Smooth muscle cell (in vitro differentiated cells): ENCODE measurements at regions not wholly inside any gene's neighbourhood (a gene's known extent, or its start where the extent isn't known, plus 50 kb on each side); places are given as distances from the start of the nearest gene placed in this dataset.

Experiments used
- DNase-seq: peaks from one replicate; lab custom pipeline; 2025; ENCODE audit not compliant: unreplicated experiment; lab: John Stamatoyannopoulos, UW
- H2AFZ ChIP-seq: fragments of 200-600 bp; sonication (generic); 2 replicates; pipeline ENCODE4 v1.6.0; 2016; ENCODE audit warnings: antibody characterized with exemption, low read depth, mild to moderate bottlenecking
- H3F3A ChIP-seq: fragments of 200-600 bp; sonication (generic); 2 replicates; pipeline ENCODE4 v1.6.0; 2017; ENCODE audit warnings: antibody characterized with exemption, low read depth
- H3K27ac ChIP-seq: fragments of 200-600 bp; sonication (generic); 2 replicates; pipeline ENCODE4 v1.5.1; 2016; ENCODE audit warnings: low read depth, mild to moderate bottlenecking
- H3K27me3 ChIP-seq: fragments of 200-600 bp; sonication (generic); 2 replicates; pipeline ENCODE4 v1.6.1; 2016; ENCODE audit warnings: low read depth, mild to moderate bottlenecking
- H3K36me3 ChIP-seq: fragments of 200-600 bp; sonication (generic); 2 replicates; pipeline ENCODE4 v1.5.1; 2016; ENCODE audit warnings: low read depth
- H3K4me1 ChIP-seq: fragments of 200-600 bp; sonication (generic); 2 replicates; pipeline ENCODE4 v1.5.1; 2016; ENCODE audit warnings: low read depth
- H3K4me2 ChIP-seq: fragments of 200-600 bp; sonication (generic); 2 replicates; pipeline ENCODE4 v1.6.0; 2016; ENCODE audit warnings: mild to moderate bottlenecking
- H3K4me3 ChIP-seq: fragments of 200-600 bp; sonication (generic); 2 replicates; pipeline ENCODE4 v1.5.1; 2016; ENCODE audit warnings: mild to moderate bottlenecking
- H3K79me2 ChIP-seq: fragments of 200-600 bp; sonication (generic); 2 replicates; pipeline ENCODE4 v1.6.0; 2016; ENCODE audit warnings: low read depth, mild to moderate bottlenecking
- H3K9ac ChIP-seq: fragments of 200-600 bp; sonication (generic); 2 replicates; pipeline ENCODE4 v1.6.0; 2016; ENCODE audit warnings: low read depth
- H3K9me3 ChIP-seq: fragments of 200-600 bp; sonication (generic); replicated peaks from 2 replicates; pipeline ENCODE4 v1.5.1; 2016; ENCODE audit warnings: low read depth
- H4K20me1 ChIP-seq: fragments of 200-600 bp; sonication (generic); 2 replicates; pipeline ENCODE4 v1.6.0; 2016; ENCODE audit warnings: low read depth
- CTCF ChIP-seq: fragments of 200-600 bp; sonication (generic); IDR thresholded peaks from 2 replicates; pipeline ENCODE4 v1.5.1; 2017; ENCODE audit warnings: borderline replicate concordance, mild to moderate bottlenecking, antibody characterized with exemption; ENCODE audit not compliant: insufficient read depth, poor library complexity, severe bottlenecking
- WGBS: methylation state at CpG from one replicate; pipeline ENCODE4 v1.1.7; 2016; ENCODE audit warnings: low lambda C conversion rate; 5-methylcytosine and 5-hydroxymethylcytosine counted together

DNA sequence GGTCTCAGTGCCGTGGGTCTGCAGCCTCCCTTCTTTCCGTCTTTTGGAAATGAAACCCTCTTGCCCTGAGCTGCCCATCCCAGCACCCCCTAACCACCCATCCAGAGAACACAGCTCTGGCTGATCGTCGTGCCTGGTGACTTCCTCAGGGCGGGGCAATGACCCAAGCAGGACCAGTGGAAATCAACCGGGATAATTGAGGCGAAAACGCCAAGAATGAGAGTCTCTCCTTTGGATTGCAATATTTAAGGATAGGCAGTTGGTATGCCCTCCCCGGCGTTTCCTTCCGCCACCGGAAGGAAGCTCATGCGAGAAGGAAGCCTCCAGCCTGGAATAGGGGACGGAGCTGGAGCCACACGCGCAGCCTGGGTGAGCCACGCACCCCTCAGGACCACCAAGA, 73.7 kb upstream of the PFKP start:
- Histone ChIP-seq H3K27ac (no peak overlapping the region), H4K20me1 (no peaks in the 10 kb centered on the region), H3F3A (no peaks in the 10 kb centered on the region), H3K79me2 (no peaks in the 10 kb centered on the region), H3K36me3 (no peaks in the 10 kb centered on the region), H3K27me3 (no peaks in the 10 kb centered on the region), H3K4me1 (no peaks in the 10 kb centered on the region), H3K4me2 (no peak overlapping the region), H3K9ac (no peak overlapping the region), H2AFZ (no peak overlapping the region), H3K9me3 (no peaks in the 10 kb centered on the region), H3K4me3 (no peak overlapping the region)
- TF ChIP-seq CTCF, result no peak
- 94% methylated on average over 17 of the region's 17 CpGs for WGBS
- no peak for DNase-seq

DNA sequence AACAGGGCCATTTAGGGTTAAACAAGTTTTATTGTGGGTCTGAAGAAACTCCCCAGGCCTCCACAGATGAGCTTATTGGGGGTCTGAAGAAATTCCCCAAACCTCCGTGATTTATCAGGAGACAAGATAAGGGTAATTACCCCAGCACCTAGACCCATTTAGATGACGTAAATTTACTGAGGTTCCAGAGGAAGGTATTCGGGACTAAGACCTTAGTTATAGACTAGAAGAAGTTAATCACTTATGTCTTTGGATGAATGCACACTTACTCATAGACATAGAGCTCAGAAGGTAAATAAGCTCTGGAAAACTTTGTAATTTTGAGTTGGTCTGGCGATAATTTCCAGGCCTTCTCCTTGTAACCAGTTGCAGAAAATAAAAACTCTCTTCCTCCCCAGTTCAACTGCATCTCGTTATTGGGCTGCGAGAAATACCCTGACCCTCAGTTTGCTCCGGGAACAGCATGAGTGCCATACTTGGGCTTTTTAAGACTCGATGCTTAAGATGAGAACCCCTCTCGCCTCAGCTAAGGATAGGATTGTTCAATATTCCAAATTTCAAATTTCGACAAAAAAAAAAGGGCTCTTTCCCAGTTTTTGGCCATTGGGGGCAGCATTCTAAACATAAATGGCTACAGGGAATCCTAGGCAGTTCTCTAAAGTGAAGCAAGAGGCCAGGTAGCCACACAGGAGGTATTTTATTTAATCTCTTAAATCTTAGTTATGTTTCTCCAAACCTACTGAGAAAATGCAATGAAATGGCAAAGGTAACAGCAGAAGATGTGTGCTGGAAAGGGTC, 74.7 kb upstream of the PFKP start:
- no peak for DNase-seq
- Histone ChIP-seq H3K4me2 (no peak overlapping the region), H3K27ac (no peak overlapping the region), H2AFZ (no peak overlapping the region), H3K4me1 (no peaks in the 10 kb centered on the region), H3K9ac (no peak overlapping the region), H3K9me3 (no peaks in the 10 kb centered on the region), H3K79me2 (no peaks in the 10 kb centered on the region), H3K27me3 (no peaks in the 10 kb centered on the region), H3K36me3 (no peaks in the 10 kb centered on the region), H4K20me1 (no peaks in the 10 kb centered on the region), H3F3A (no peaks in the 10 kb centered on the region), H3K4me3 (no peak overlapping the region)
- 54% methylated on average over 10 of the region's 10 CpGs for WGBS
- no peak for TF ChIP-seq CTCF

DNA sequence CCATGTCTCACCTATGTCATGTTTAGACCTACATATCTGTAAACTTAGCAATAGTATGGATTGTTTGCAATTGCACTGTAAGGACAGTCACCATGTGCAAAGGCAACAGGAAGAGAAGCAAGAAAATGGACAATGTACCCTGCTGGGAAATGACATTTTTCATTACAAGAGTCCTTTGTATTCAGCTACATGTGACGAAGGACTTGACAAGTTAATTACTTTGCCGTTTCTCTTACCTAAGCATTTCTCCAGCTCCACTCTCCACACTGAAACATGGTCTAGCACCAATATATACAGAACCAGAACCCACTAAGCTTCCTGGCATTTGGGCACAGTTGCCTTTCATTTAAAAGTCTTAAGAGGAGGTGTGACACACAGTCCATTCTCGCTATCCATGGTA, 76.6 kb upstream of the PFKP start:
- Histone ChIP-seq H3K9me3 (no peaks in the 10 kb centered on the region), H3K4me3 (no peak overlapping the region), H2AFZ (no peak overlapping the region), H3K79me2 (no peaks in the 10 kb centered on the region), H3K36me3 (no peaks in the 10 kb centered on the region), H3K27ac (no peak overlapping the region), H3F3A (no peaks in the 10 kb centered on the region), H3K4me1 (no peaks in the 10 kb centered on the region), H4K20me1 (no peaks in the 10 kb centered on the region), H3K9ac (no peak overlapping the region), H3K4me2 (no peak overlapping the region), H3K27me3 (no peaks in the 10 kb centered on the region)
- no peak for TF ChIP-seq CTCF
- 94% methylated on average over 3 of the region's 3 CpGs for WGBS
- no peak for DNase-seq
